ENCODE measurements at regions not wholly inside any gene's neighbourhood (a gene's known extent, or its start where the extent isn't known, plus 50 kb on each side); places are given as distances from the start of the nearest gene placed in this dataset.
"Not testable (repeated sequence)": the region's sequence is repeated elsewhere in the genome, so short reads cannot be mapped to it uniquely, and the experiment has no call there.

DNA sequence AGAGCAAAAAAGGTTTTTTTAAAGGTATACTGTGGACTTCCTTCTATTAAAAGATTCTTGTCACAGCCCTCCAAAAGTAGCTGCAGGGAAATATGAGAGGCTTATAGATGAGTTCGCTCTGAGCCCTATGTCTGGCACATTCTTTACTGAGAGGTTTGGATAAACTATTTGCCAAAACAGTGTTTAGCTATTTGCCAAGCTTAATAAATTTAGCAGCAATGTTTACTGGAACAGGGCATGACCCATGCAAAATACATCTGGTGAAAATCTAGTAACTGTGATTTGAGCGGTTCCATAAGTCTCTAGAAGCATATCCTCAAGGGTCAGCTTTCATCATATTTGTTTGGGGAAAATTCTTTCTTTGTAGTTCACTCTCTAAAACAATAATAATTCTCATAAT, 1696.7 kb upstream of the PIK3C3 start:
- no peak for DNase-seq (ENCODE audit: low spot score)

DNA sequence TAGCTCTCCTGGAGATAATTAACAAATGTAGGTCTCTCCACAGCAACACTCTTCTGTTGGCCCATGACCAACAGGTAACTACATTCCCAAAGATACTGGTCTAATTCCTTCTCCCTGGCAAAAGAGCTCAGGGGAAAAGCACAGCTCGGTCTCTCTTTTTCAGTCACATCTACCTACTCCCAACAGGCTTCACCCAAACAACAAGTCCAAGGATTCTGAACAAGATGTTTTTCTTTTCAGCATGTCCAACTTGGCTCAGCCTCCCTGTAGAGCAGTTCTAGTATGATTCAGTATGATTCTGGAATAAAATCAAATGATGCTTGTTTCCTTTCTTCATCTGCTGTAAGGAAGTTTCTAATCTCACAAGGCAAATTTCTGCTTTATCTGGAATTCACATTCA, 1704.8 kb upstream of the PIK3C3 start:
- no peak for DNase-seq (ENCODE audit: low spot score)

DNA sequence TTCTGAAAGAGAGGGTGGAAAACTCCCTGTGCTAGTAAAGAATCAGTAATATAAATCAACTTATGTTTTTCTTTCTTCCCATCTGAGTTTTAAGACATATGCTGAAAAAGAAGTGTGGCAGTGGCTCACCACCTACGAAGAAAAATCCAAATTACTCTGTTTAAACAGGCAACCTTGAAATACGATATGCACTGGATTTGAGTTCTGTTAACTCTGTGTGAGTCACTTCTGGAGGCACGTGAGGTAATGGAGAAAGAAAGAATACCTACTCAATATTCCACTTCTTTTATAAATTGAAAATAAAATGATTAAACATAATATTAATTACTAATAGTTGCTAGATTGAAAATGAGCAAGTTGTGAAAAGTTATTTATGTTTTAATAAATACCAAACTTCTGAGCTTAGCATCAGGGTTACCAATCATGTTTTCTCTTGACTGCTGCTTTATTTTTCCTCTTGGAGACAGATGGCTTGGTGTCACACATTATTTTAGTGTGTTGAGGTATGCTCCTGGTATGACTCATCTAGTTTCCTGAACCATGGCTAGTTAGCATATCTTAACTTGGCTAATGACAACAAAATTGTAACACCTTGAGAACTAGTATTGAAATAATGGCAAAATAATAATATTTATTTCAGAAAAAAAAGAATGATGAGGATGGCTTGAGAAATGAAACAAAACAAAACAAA, 1705.5 kb upstream of the PIK3C3 start:
- peak; percentile 31 for DNase-seq (ENCODE audit: low spot score)

GRCh38 chr18:40245612-40246011, 1709.4 kb upstream of the PIK3C3 start:
- not testable (repeated sequence) for DNase-seq (ENCODE audit: low spot score)

- DNase-seq (ENCODE audit: low spot score): no peak
These were observed 1711.4 kb upstream of the PIK3C3 start for GRCh38 chr18:40243607-40244006.

GRCh38 chr18:40235836-40236235, 1719.2 kb upstream of the PIK3C3 start:
- DNase-seq (ENCODE audit: low spot score): no peak

GRCh38 chr18:40235323-40235722, 1719.7 kb upstream of the PIK3C3 start:
- no peak for DNase-seq (ENCODE audit: low spot score)

DNA sequence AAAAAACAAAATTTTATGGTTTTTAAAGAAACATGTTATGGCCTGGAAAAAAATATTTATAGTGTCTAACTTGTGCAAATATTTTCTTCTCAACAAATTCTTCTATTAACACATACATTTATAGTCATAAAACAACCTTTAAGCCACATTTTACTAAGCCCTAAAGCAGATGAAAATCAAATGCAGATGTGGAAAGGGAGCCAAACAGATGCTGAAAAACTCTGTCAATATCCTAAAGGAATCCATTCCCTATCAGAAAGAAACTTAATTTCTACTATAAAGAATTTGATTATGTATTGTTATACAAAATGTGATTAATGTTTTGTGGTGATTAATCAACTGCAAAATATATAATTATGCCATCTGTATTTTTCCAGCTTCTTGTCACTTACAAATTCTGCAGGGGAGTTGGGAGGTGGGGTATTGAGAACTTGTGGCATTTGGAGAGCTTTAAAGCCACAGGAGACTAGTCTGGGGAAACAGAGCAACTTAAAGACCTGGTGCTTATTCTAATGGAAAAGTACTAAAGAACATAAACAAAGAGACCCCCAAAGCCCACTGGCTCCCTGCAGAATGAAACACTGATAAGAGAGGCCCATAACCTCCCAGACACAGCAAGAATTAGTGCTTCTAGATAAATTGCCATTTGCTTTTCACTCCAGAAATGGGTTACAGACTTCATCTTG, 1721.0 kb upstream of the PIK3C3 start:
- no peak for DNase-seq (ENCODE audit: low spot score)

GRCh38 chr18:40222776-40223175, 1732.3 kb upstream of the PIK3C3 start:
- no peak for DNase-seq (ENCODE audit: low spot score)

GRCh38 chr18:40216856-40217255, 1738.2 kb upstream of the PIK3C3 start:
- DNase-seq (ENCODE audit: low spot score): no peak

- no peak for DNase-seq (ENCODE audit: low spot score)
These were observed 1739.1 kb upstream of the PIK3C3 start for GRCh38 chr18:40215979-40216378.

- DNase-seq (ENCODE audit: low spot score): no peak
These were observed 1744.3 kb upstream of the PIK3C3 start for GRCh38 chr18:40210696-40211095.

DNA sequence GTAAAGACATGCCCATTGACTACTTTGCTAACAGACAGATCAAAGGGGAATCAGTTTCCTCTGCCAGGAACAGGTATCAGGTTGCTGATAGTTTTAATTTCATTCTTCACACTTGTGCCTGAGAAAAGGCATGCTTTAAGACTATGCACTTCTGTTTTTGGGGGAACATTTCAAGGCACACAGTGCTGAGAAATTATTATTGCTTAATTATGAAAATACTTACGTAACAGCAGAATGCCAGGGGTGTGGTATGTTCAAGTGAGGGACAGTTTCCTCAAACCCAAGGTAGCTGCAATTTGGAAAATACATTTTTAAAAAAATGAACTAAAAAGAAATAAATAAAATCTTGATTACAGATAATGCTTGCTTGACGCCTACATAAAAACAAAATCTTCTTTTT, 1746.1 kb upstream of the PIK3C3 start:
- DNase-seq (ENCODE audit: low spot score): no peak

DNA sequence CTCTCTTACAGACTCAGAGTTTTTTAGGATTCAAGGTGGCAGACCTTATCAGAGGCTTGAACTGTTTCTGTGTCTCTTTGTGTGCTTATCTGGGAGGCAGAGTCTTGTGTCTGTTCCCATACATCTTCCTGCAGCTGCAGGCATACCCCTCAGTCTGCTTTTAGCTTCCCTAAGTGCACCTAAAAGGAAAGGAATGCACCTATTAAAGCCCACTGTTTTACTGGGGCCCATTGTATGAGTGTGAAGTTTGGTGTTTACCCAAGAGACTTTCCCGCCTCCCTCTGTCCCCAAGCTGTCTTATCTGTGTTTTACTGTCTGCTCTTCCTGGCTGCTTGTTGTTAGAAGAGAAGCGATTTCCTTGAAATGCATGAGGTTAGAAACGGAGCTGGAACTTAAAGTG, 1757.3 kb upstream of the PIK3C3 start:
- no peak for DNase-seq (ENCODE audit: low spot score)

- DNase-seq (ENCODE audit: low spot score): no peak
These were observed 1768.4 kb upstream of the PIK3C3 start for GRCh38 chr18:40186677-40187076.

DNA sequence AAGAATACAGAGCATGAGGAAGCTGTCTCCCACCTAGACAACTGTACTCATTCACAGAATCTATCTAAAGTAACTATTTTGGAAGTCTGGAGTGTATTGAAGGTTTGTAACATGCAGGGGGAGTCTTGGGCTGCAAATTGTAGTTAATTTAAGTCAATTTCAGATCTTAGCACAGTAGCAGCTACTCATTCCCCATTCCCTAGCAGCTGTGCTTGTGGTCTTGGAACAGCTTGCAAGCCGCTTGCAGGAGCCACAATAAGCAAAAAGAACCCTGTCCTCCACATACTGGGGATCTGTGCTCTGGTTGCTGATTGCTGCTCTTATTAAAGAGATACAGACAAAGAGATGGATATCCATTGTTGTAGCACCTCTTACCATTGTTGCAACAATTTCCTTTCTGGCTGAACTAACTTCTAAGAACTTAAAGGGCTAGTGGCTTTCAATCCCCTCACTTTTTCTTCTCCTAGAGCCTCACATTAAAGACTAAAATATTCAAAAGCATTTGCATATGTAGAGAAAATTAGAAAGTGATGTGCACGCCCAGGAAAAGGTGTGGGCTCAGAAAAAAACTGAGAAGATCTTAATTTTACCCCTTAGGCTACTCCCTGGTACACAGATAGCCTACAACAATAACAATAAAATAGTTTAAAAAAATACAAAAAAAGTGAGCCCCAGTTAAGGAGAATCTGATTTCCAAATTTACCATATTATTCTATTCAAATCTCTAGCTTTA, 1775.1 kb upstream of the PIK3C3 start:
- no peak for DNase-seq (ENCODE audit: low spot score)

GRCh38 chr18:40168026-40168425, 1787.0 kb upstream of the PIK3C3 start:
- DNase-seq (ENCODE audit: low spot score): no peak

GRCh38 chr18:40163254-40163653, 1791.8 kb upstream of the PIK3C3 start:
- DNase-seq (ENCODE audit: low spot score): no peak

GRCh38 chr18:40160361-40160760, 1794.7 kb upstream of the PIK3C3 start:
- DNase-seq (ENCODE audit: low spot score): no peak

- DNase-seq (ENCODE audit: low spot score): peak; percentile 53
These were observed 1795.7 kb upstream of the PIK3C3 start for GRCh38 chr18:40159141-40160017.

DNA sequence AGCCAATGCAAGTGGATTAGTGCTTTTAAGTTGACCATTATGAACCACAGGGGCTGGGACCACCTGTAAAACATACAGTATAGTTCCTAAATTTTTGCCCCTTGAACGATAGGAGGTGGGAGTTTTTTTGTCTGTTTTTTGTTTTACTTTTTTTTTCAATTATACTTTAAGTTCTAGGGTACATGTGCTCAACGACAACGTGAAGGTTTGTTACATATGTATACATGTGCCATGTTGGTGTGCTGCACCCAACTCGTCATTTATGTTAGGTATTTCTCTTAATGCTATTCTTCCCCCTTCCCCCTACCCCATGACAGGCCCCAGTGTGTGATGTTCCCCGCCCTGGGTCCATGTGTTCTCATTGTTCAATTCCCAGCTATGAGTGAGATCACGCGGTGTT, 1797.9 kb upstream of the PIK3C3 start:
- DNase-seq (ENCODE audit: low spot score): no peak

DNA sequence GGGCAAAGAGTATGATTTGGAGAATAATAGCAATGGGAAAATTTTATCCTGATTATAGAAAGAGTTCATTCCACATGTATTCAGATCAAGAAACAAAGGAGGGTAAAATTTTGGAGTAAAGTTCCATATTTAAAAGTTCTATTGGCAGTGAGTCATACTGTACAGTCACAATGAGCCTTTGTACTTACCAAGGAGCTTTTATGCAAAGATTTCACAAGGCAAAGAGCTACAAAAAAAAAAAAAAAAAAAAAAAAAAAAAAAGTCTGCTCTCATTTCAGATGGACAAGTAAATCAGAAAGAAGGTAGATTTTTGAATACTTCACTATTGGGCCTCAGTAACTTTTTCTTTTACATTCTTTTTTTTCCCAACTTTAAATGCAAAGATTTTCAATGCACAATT, 1802.2 kb upstream of the PIK3C3 start:
- DNase-seq (ENCODE audit: low spot score): peak; percentile 7

Measured in H4 (cell line).